GM23338 (cell line): ENCODE measurements at regions not wholly inside any gene's neighbourhood (a gene's known extent, or its start where the extent isn't known, plus 50 kb on each side); places are given as distances from the start of the nearest gene placed in this dataset.

Source experiments
- CTCF ChIP-seq, 2 experiments: fragments of 200-600 bp in 1 of 2; sonication (generic) in 1 of 2; conservative IDR thresholded peaks; 2 replicates each; pipeline versions ENCODE4 v1.5.1 to v1.6.1; 2016 to 2017; ENCODE audit warnings: antibody characterized with exemption in 2 of 2, low read depth in 2 of 2, mild to moderate bottlenecking in 2 of 2, moderate library complexity in 1 of 2
- EZH2 ChIP-seq: fragments of 200-600 bp; sonication (generic); IDR thresholded peaks from one replicate; pipeline ENCODE4 v1.8.0; 2017; ENCODE audit warnings: antibody characterized with exemption, mild to moderate bottlenecking, low read depth; ENCODE audit not compliant: unreplicated experiment
- POLR2AphosphoS5 ChIP-seq: IDR thresholded peaks from 2 replicates; pipeline ENCODE4 v1.6.1; 2016; ENCODE audit warnings: antibody characterized with exemption, low read depth

GRCh38 chr12:53825246-53826081 is 73.7 kb upstream of the CISTR start:
- no peak for TF ChIP-seq CTCF (conservative IDR thresholded peaks at IDR 0.05; ENCODE audit: low read depth in 2 of 2)
- TF ChIP-seq EZH2: no peak
- TF ChIP-seq POLR2AphosphoS5: no peak
